Mammary epithelial cell (primary cell): ENCODE measurements at regions not wholly inside any gene's neighbourhood (a gene's known extent, or its start where the extent isn't known, plus 50 kb on each side); places are given as distances from the start of the nearest gene placed in this dataset.

Experiments used
- EZH2 ChIP-seq: IDR thresholded peaks from 2 replicates; pipeline ENCODE4 v1.6.1; 2012; ENCODE audit warnings: low read length, inconsistent platforms, borderline replicate concordance
- TF ChIP-seq, protein P1 (sequence below), 2 donors: IDR thresholded peaks in 1 of 2; conservative IDR thresholded peaks in 1 of 2; 2 replicates each; pipeline ENCODE4 v1.5.1; 2011 to 2012; ENCODE audit warnings: inconsistent platforms in 2 of 2, low read length in 2 of 2, mild to moderate bottlenecking in 2 of 2, control low read depth in 1 of 2, low read depth in 1 of 2; ENCODE audit not compliant: insufficient read depth in 1 of 2; ENCODE audit errors: extremely low read depth in 1 of 2

DNA sequence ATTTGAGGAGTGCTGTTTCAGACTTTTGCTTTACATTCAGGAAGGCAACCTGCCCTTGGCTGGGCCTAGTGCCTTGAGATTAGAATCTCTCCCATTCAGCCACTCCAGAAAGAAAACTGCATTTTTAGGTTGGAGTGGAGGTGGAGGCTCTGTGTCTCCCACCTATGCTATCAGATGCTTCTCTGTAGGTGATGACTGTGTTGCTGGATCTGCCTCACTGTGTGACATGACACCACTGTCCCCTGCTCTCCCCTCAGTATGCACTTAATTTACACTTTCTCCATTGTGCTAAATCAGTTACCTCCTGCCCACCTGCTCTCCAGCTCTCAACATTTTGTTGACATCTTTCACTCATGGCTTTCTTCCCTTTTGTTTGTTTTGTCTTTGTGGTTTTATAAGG is 265.8 kb downstream of the TENT4A start:
- TF ChIP-seq, protein P1, sequence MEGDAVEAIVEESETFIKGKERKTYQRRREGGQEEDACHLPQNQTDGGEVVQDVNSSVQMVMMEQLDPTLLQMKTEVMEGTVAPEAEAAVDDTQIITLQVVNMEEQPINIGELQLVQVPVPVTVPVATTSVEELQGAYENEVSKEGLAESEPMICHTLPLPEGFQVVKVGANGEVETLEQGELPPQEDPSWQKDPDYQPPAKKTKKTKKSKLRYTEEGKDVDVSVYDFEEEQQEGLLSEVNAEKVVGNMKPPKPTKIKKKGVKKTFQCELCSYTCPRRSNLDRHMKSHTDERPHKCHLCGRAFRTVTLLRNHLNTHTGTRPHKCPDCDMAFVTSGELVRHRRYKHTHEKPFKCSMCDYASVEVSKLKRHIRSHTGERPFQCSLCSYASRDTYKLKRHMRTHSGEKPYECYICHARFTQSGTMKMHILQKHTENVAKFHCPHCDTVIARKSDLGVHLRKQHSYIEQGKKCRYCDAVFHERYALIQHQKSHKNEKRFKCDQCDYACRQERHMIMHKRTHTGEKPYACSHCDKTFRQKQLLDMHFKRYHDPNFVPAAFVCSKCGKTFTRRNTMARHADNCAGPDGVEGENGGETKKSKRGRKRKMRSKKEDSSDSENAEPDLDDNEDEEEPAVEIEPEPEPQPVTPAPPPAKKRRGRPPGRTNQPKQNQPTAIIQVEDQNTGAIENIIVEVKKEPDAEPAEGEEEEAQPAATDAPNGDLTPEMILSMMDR (conservative IDR thresholded peaks at IDR 0.05 in 1 of 2, IDR thresholded peaks at IDR 0.05 in 1 of 2; ENCODE audit: extremely low read depth in 1 of 2, insufficient read depth in 1 of 2, low read depth in 1 of 2, low read length in 2 of 2): no peak
- no peak for TF ChIP-seq EZH2
